Osteocyte (in vitro differentiated cells): ENCODE measurements at regions not wholly inside any gene's neighbourhood (a gene's known extent, or its start where the extent isn't known, plus 50 kb on each side); places are given as distances from the start of the nearest gene placed in this dataset.

Experiments
- DNase-seq: peaks from one replicate; pipeline ENCODE4 v3.0.0; 2021; ENCODE audit warnings: mixed read lengths; ENCODE audit not compliant: unreplicated experiment; ENCODE audit errors: extremely low spot score
- H3K27ac Mint-ChIP-seq: one replicate; pipeline ENCODE4 v1.8.0; 2021; ENCODE audit warnings: mild to moderate bottlenecking, mixed read lengths; ENCODE audit not compliant: unreplicated experiment
- H3K27me3 Mint-ChIP-seq: one replicate; pipeline ENCODE4 v1.8.0; 2021; ENCODE audit warnings: mixed read lengths; ENCODE audit not compliant: unreplicated experiment
- H3K36me3 Mint-ChIP-seq: one replicate; pipeline ENCODE4 v1.8.0; 2021; ENCODE audit warnings: mixed read lengths; ENCODE audit not compliant: unreplicated experiment
- H3K4me1 Mint-ChIP-seq: one replicate; pipeline ENCODE4 v1.8.0; 2021; ENCODE audit warnings: mixed read lengths; ENCODE audit not compliant: unreplicated experiment
- H3K4me3 Mint-ChIP-seq: one replicate; pipeline ENCODE4 v1.8.0; 2021; ENCODE audit warnings: mild to moderate bottlenecking, moderate library complexity, mixed read lengths; ENCODE audit not compliant: unreplicated experiment
- H3K9me3 Mint-ChIP-seq: one replicate; pipeline ENCODE4 v1.8.0; 2021; ENCODE audit warnings: mixed read lengths; ENCODE audit not compliant: unreplicated experiment
- CTCF ChIP-seq: fragments of 200-600 bp; sonication (generic); IDR thresholded peaks from 2 replicates; pipeline ENCODE4 v1.5.0; 2021; ENCODE audit warnings: antibody characterized with exemption, mild to moderate bottlenecking, moderate library complexity

GRCh38 chr7:69166979-69167516 is 431.2 kb upstream of the AUTS2 start:
- H3K27me3 Mint-ChIP-seq, result peaks cover 6% of the 10 kb centered on the region
- DNase-seq, result no peak
- peaks cover 26% of the 10 kb centered on the region for H3K4me1 Mint-ChIP-seq
- no peak overlapping the region for H3K4me3 Mint-ChIP-seq
- H3K36me3 Mint-ChIP-seq, result no peaks in the 10 kb centered on the region
- no peak for TF ChIP-seq CTCF
- H3K27ac Mint-ChIP-seq, result no peak overlapping the region
- no peaks in the 10 kb centered on the region for H3K9me3 Mint-ChIP-seq

GRCh38 chr7:69169386-69169785 is 428.9 kb upstream of the AUTS2 start:
- no peak overlapping the region for H3K4me3 Mint-ChIP-seq
- DNase-seq, result no peak
- H3K27ac Mint-ChIP-seq, result no peak overlapping the region
- H3K9me3 Mint-ChIP-seq, result no peaks in the 10 kb centered on the region
- H3K27me3 Mint-ChIP-seq, result peaks cover 6% of the 10 kb centered on the region
- no peak for TF ChIP-seq CTCF
- H3K36me3 Mint-ChIP-seq, result no peaks in the 10 kb centered on the region
- peaks cover 15% of the 10 kb centered on the region for H3K4me1 Mint-ChIP-seq

GRCh38 chr7:69172357-69173077 is 425.8 kb upstream of the AUTS2 start:
- no peaks in the 10 kb centered on the region for H3K9me3 Mint-ChIP-seq
- TF ChIP-seq CTCF, result no peak
- H3K36me3 Mint-ChIP-seq, result no peaks in the 10 kb centered on the region
- no peak overlapping the region for H3K4me3 Mint-ChIP-seq
- DNase-seq, result no peak
- no peak overlapping the region for H3K27ac Mint-ChIP-seq
- peaks cover 11% of the 10 kb centered on the region for H3K4me1 Mint-ChIP-seq
- peaks cover 9% of the 10 kb centered on the region for H3K27me3 Mint-ChIP-seq

- Mint-ChIP-seq H3K36me3 (no peaks in the 10 kb centered on the region), H3K9me3 (no peaks in the 10 kb centered on the region), H3K27ac (no peak overlapping the region), H3K4me1 (peaks cover 11% of the 10 kb centered on the region), H3K4me3 (no peak overlapping the region), H3K27me3 (peaks cover 13% of the 10 kb centered on the region)
- TF ChIP-seq CTCF, result no peak
- no peak for DNase-seq
Measured at GRCh38 chr7:69173341-69173740, 424.9 kb upstream of the AUTS2 start.

GRCh38 chr7:69173846-69174245 is 424.4 kb upstream of the AUTS2 start:
- no peaks in the 10 kb centered on the region for H3K36me3 Mint-ChIP-seq
- peaks cover 11% of the 10 kb centered on the region for H3K4me1 Mint-ChIP-seq

More at GRCh38 chr7:69173846-69174245, 424.4 kb upstream of the AUTS2 start:
- no peak for TF ChIP-seq CTCF
- Mint-ChIP-seq H3K4me3 (no peak overlapping the region), H3K27ac (no peak overlapping the region), H3K9me3 (no peaks in the 10 kb centered on the region), H3K27me3 (peaks cover 14% of the 10 kb centered on the region)
- DNase-seq, result no peak
